ENCODE measurements at regions not wholly inside any gene's neighbourhood (a gene's known extent, or its start where the extent isn't known, plus 50 kb on each side); places are given as distances from the start of the nearest gene placed in this dataset.

- Histone ChIP-seq H3K9ac (no peak overlapping the region), H3K4me2 (ENCODE audit: low read length) (no peak overlapping the region), H2AFZ (no peak overlapping the region), H3K27me3 (ENCODE audit: control insufficient read depth, insufficient read depth, low read length) (no peaks in the 10 kb centered on the region), H3K79me2 (no peaks in the 10 kb centered on the region), H3K27ac (no peak overlapping the region), H3K9me3 (ENCODE audit: control insufficient read depth, low read length) (peaks cover 3% of the 10 kb centered on the region), H3K4me3 (ENCODE audit: low read depth, low read length) (no peak overlapping the region), H3K36me3 (ENCODE audit: control insufficient read depth, insufficient read depth, low read length) (no peaks in the 10 kb centered on the region), H3K4me1 (no peaks in the 10 kb centered on the region)
- no peak for TF ChIP-seq CTCF (IDR thresholded peaks at IDR 0.05)
Observed at GRCh38 chr2:13093416-13093991, 376.8 kb downstream of the TRIB2 start.

- Histone ChIP-seq H3K27me3 (ENCODE audit: control insufficient read depth, insufficient read depth, low read length) (no peaks in the 10 kb centered on the region), H3K36me3 (ENCODE audit: control insufficient read depth, insufficient read depth, low read length) (no peaks in the 10 kb centered on the region), H3K79me2 (no peaks in the 10 kb centered on the region), H3K9ac (no peak overlapping the region), H3K4me3 (ENCODE audit: low read depth, low read length) (no peak overlapping the region), H2AFZ (no peak overlapping the region), H3K27ac (no peak overlapping the region), H3K4me2 (ENCODE audit: low read length) (no peak overlapping the region), H3K4me1 (no peaks in the 10 kb centered on the region), H3K9me3 (ENCODE audit: control insufficient read depth, low read length) (no peaks in the 10 kb centered on the region)
- no peak for TF ChIP-seq CTCF (IDR thresholded peaks at IDR 0.05)
Observed at GRCh38 chr2:13102397-13103063, 385.8 kb downstream of the TRIB2 start.

- Histone ChIP-seq H3K79me2 (no peaks in the 10 kb centered on the region), H3K36me3 (ENCODE audit: control insufficient read depth, insufficient read depth, low read length) (no peaks in the 10 kb centered on the region), H3K4me2 (ENCODE audit: low read length) (no peak overlapping the region), H3K27ac (no peak overlapping the region), H3K27me3 (ENCODE audit: control insufficient read depth, insufficient read depth, low read length) (no peaks in the 10 kb centered on the region), H2AFZ (no peak overlapping the region), H3K9ac (no peak overlapping the region), H3K4me3 (ENCODE audit: low read depth, low read length) (no peak overlapping the region), H3K9me3 (ENCODE audit: control insufficient read depth, low read length) (no peaks in the 10 kb centered on the region), H3K4me1 (no peaks in the 10 kb centered on the region)
- TF ChIP-seq CTCF (IDR thresholded peaks at IDR 0.05): no peak
Observed at GRCh38 chr2:13103151-13103550, 386.4 kb downstream of the TRIB2 start.

- Histone ChIP-seq H3K79me2 (no peaks in the 10 kb centered on the region), H3K27me3 (ENCODE audit: control insufficient read depth, insufficient read depth, low read length) (no peaks in the 10 kb centered on the region), H3K4me2 (ENCODE audit: low read length) (no peak overlapping the region), H3K36me3 (ENCODE audit: control insufficient read depth, insufficient read depth, low read length) (no peaks in the 10 kb centered on the region), H3K4me3 (ENCODE audit: low read depth, low read length) (no peak overlapping the region), H3K9ac (no peak overlapping the region), H2AFZ (no peak overlapping the region), H3K27ac (no peak overlapping the region), H3K4me1 (no peaks in the 10 kb centered on the region), H3K9me3 (ENCODE audit: control insufficient read depth, low read length) (no peaks in the 10 kb centered on the region)
- no peak for TF ChIP-seq CTCF (IDR thresholded peaks at IDR 0.05)
Observed at GRCh38 chr2:13103778-13104493, 387.2 kb downstream of the TRIB2 start.

Data from parathyroid adenoma (tissue), 2 donors.